ENCODE measurements at regions not wholly inside any gene's neighbourhood (a gene's known extent, or its start where the extent isn't known, plus 50 kb on each side); places are given as distances from the start of the nearest gene placed in this dataset.

GRCh38 chr2:111220962-111221361, 100.2 kb downstream of the BCL2L11 start:
- TF ChIP-seq, protein P1, sequence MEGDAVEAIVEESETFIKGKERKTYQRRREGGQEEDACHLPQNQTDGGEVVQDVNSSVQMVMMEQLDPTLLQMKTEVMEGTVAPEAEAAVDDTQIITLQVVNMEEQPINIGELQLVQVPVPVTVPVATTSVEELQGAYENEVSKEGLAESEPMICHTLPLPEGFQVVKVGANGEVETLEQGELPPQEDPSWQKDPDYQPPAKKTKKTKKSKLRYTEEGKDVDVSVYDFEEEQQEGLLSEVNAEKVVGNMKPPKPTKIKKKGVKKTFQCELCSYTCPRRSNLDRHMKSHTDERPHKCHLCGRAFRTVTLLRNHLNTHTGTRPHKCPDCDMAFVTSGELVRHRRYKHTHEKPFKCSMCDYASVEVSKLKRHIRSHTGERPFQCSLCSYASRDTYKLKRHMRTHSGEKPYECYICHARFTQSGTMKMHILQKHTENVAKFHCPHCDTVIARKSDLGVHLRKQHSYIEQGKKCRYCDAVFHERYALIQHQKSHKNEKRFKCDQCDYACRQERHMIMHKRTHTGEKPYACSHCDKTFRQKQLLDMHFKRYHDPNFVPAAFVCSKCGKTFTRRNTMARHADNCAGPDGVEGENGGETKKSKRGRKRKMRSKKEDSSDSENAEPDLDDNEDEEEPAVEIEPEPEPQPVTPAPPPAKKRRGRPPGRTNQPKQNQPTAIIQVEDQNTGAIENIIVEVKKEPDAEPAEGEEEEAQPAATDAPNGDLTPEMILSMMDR (IDR thresholded peaks at IDR 0.05), result no peak
- TF ChIP-seq POLR2A (IDR thresholded peaks at IDR 0.05), result no peak

All from thyroid gland (tissue), 4 donors.